ENCODE measurements at regions not wholly inside any gene's neighbourhood (a gene's known extent, or its start where the extent isn't known, plus 50 kb on each side); places are given as distances from the start of the nearest gene placed in this dataset.

DNA sequence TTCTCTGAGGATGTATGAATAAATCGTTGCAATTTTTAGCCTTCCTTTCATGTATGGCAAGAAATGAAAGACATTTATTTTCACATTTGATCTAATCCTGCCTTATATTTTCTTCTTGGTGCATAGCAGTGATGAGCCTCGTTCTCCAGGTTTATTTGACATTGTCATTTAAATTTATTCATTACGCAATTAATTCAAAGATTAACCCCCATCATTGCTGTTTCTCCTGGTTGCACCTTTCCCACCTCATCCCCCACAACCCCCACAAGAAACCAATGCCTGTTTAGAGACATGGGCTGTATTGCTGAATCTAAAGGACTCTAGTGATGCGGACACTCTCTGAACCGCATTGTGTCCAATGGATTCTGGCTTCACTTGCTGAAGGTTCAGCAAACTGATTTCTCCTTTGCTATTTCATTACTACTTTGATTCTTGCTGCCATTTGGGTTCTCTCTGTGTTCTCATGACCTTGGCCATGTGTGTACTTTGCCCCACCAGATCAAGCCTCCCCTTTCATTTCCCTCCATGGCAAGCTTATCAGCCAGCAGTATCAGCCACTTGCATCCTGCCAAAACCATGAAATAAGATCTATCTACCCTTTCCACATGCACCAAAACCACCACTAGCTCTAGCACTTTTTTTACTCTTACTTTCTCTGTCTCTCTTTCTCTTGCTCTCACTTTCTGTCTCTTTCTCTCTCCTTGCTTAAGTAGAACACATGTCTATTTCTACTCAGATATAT, 382.7 kb downstream of the GBE1 start:
- TF ChIP-seq, protein P1, sequence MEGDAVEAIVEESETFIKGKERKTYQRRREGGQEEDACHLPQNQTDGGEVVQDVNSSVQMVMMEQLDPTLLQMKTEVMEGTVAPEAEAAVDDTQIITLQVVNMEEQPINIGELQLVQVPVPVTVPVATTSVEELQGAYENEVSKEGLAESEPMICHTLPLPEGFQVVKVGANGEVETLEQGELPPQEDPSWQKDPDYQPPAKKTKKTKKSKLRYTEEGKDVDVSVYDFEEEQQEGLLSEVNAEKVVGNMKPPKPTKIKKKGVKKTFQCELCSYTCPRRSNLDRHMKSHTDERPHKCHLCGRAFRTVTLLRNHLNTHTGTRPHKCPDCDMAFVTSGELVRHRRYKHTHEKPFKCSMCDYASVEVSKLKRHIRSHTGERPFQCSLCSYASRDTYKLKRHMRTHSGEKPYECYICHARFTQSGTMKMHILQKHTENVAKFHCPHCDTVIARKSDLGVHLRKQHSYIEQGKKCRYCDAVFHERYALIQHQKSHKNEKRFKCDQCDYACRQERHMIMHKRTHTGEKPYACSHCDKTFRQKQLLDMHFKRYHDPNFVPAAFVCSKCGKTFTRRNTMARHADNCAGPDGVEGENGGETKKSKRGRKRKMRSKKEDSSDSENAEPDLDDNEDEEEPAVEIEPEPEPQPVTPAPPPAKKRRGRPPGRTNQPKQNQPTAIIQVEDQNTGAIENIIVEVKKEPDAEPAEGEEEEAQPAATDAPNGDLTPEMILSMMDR (IDR thresholded peaks at IDR 0.05; ENCODE audit: control extremely low read depth, extremely low read depth, low read depth, missing control alignments): no peak
- CTCF ChIA-PET: no interaction called here
- DNase-seq (ENCODE audit: extremely low spot score): no peak
- POLR2A ChIA-PET: no interaction called here

DNA sequence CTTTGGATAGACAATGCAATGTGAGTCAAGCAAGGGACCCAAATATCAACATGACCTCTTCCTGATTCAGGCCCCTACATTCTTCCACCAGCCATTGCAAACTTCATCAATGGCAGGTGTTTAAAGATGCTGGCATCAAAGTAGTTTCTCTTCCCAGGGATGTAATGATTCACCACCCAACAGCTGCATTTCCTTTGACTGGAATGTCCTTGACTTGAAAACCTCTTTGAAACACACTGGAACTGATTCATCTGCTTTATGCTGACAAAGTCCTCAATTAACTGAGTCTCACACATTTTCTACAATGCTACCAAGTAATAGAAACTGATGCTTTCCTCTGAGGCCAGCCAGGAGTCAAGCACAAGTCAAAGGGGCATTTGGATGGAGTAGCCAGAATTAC, 385.5 kb downstream of the GBE1 start:
- no peak for DNase-seq (ENCODE audit: extremely low spot score)
- TF ChIP-seq, protein P1 (IDR thresholded peaks at IDR 0.05; ENCODE audit: control extremely low read depth, extremely low read depth, low read depth, missing control alignments): no peak
- ChIA-PET CTCF (interaction anchor here (1.5 kb wide), 1 partner anchor 18 kb away, joined by 4 read pairs; no protein-coding TSS in a partner anchor), POLR2A (no interaction called here)

DNA sequence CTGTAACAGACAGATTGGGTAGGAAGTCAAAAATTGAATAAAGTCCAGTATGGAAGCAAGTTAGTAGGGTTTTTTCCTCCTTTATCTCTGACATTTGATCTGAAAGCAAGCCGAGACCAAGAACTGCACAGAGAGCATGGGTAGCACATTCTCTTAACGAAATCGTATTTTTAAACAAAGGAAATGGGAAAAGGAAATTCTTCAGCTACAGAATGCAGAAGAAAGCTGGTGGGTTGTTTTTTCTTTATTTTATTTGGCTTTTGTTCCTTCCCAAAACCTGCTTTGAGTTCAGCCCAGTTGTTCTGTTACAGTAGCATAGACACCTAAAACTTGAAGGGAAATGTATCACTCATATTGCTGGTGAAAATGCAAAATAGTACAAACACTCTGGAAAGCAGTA, 397.0 kb downstream of the GBE1 start:
- DNase-seq (ENCODE audit: extremely low spot score): no peak
- CTCF ChIA-PET: interaction anchor here (0.9 kb wide), 1 partner anchor 18 kb away, joined by 5 read pairs; no protein-coding TSS in a partner anchor
- TF ChIP-seq, protein P1 (IDR thresholded peaks at IDR 0.05; ENCODE audit: control extremely low read depth, extremely low read depth, low read depth, missing control alignments): no peak
- POLR2A ChIA-PET: no interaction called here

DNA sequence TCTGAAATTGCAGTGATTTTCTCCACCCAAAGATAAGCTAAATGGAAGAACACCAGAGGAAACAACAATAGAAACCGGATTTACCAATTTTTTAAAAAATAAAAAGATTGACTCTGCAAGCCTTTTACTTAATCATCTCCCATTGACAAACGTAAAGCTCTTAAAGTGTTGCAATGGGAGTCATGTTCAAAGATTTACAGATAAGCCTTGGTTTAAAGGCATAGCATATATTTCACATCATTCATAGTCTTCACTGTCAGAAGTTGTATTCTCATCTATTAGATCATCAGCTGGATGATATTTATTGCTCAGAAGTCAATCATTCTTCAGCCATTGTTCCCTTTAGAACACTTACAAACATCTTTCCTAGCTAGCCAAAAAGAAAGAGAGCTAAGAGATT, 397.6 kb downstream of the GBE1 start:
- CTCF ChIA-PET: interaction anchor here (0.9 kb wide), 1 partner anchor 17 kb away, joined by 5 read pairs; no protein-coding TSS in a partner anchor
- TF ChIP-seq, protein P1 (IDR thresholded peaks at IDR 0.05; ENCODE audit: control extremely low read depth, extremely low read depth, low read depth, missing control alignments): no peak
- no peak for DNase-seq (ENCODE audit: extremely low spot score)
- POLR2A ChIA-PET: no interaction called here

DNA sequence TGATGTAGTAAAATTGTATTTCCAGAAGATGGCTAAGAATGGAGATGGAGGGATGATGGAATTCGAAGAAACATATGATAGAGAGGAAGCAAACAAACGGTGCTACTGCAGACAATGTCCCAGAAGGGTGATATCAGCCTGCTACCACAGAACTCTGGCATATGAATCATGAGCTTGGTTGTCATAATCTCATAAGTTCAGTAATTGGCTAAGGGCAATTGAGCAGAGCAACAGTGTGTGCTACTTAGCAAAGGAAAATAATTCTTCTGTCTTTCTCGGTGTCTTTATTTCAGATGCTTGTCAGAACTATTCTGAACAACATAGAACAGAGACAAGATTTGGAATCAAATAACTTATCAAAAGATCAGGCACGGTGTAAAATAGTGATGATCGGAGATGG, 407.3 kb downstream of the GBE1 start:
- DNase-seq (ENCODE audit: extremely low spot score): no peak
- TF ChIP-seq, protein P1 (IDR thresholded peaks at IDR 0.05; ENCODE audit: control extremely low read depth, extremely low read depth, low read depth, missing control alignments): no peak
- ChIA-PET POLR2A (no interaction called here), CTCF (interaction anchor here (2.2 kb wide), 1 partner anchor 15 kb away, joined by 9 read pairs; no protein-coding TSS in a partner anchor)

DNA sequence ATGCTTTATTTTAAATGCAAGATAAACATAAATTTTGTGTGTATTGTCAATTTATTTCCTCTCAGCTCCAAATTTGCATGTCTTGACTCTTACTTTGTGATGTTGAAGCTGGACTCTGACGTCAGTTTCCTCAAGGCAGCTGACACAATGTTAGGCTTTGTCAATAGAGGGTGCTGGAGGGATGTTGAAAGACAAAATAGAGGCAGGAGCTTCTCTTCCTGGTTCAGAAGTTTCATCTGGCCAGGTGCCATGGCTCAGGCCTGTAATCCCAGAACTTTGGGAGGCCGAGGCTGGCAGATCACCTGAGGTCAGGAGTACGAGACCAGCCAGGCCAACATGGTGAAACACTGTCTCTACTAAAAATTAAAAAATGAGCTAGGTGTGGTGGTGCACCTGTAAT, 408.6 kb downstream of the GBE1 start:
- no peak for DNase-seq (ENCODE audit: extremely low spot score)
- TF ChIP-seq, protein P1 (IDR thresholded peaks at IDR 0.05; ENCODE audit: control extremely low read depth, extremely low read depth, low read depth, missing control alignments): no peak
- ChIA-PET POLR2A (no interaction called here), CTCF (interaction anchor here (1.0 to 2.2 kb wide), 3 partner anchors 10 to 24 kb away, joined by 3 to 9 read pairs (median 6); no protein-coding TSS in a partner anchor)
